Kidney epithelial cell (primary cell): ENCODE measurements at regions not wholly inside any gene's neighbourhood (a gene's known extent, or its start where the extent isn't known, plus 50 kb on each side); places are given as distances from the start of the nearest gene placed in this dataset.

Source experiments
- DNase-seq: peaks from one replicate; pipeline ENCODE4 v3.0.0-alpha.2; 2010; ENCODE audit warnings: low read depth
- H3K27me3 ChIP-seq: 2 replicates; pipeline ENCODE4 v1.6.0; 2011; ENCODE audit warnings: low read length; ENCODE audit not compliant: control insufficient read depth, insufficient read depth
- H3K36me3 ChIP-seq: 2 replicates; pipeline ENCODE4 v1.5.1; 2011; ENCODE audit warnings: low read length; ENCODE audit not compliant: control insufficient read depth, insufficient read depth
- H3K4me3 ChIP-seq: 2 replicates; pipeline ENCODE4 v1.5.1; 2011; ENCODE audit warnings: low read depth, mild to moderate bottlenecking, control low read depth, low read length
- CTCF ChIP-seq: IDR thresholded peaks from 2 replicates; pipeline ENCODE4 v1.5.1; 2011; ENCODE audit warnings: mild to moderate bottlenecking, moderate library complexity, low read length, control low read depth, inconsistent platforms; ENCODE audit not compliant: insufficient read depth, poor library complexity, severe bottlenecking

GRCh38 chr15:91803260-91803659, 50.2 kb upstream of the SLCO3A1 start:
- Histone ChIP-seq H3K27me3 (no peaks in the 10 kb centered on the region), H3K4me3 (no peak overlapping the region), H3K36me3 (no peaks in the 10 kb centered on the region)
- no peak for DNase-seq
- no peak for TF ChIP-seq CTCF
